ENCODE measurements at regions not wholly inside any gene's neighbourhood (a gene's known extent, or its start where the extent isn't known, plus 50 kb on each side); places are given as distances from the start of the nearest gene placed in this dataset.
"Not testable (repeated sequence)": the region's sequence is repeated elsewhere in the genome, so short reads cannot be mapped to it uniquely, and the experiment has no call there.

GRCh38 chr5:23763170-23763569 is 255.8 kb downstream of the PRDM9 start:
- no TSS peak for BruUV-seq (replicated peaks)

GRCh38 chr5:23776684-23777083 is 269.3 kb downstream of the PRDM9 start:
- Histone ChIP-seq H3K4me2 (no peak overlapping the region), H3K36me3 (ENCODE audit: low read depth) (no peaks in the 10 kb centered on the region), H3K4me3 (no peak overlapping the region), H3K9me2 (ENCODE audit: insufficient read depth) (no peaks in the 10 kb centered on the region), H3K27me3 (ENCODE audit: insufficient read depth, low read depth) (no peaks in the 10 kb centered on the region), H2AFZ (no peak overlapping the region), H3K9me3 (ENCODE audit: insufficient read depth, low read depth) (no peaks in the 10 kb centered on the region), H3K4me1 (replicated peaks; ENCODE audit: insufficient read depth) (no peaks in the 10 kb centered on the region), H3F3A (ENCODE audit: insufficient read depth, low read depth) (no peaks in the 10 kb centered on the region), H3K27ac (no peak overlapping the region), H4K20me1 (ENCODE audit: insufficient read depth) (no peaks in the 10 kb centered on the region), H3K79me2 (ENCODE audit: low read depth) (no peaks in the 10 kb centered on the region)
- no TSS peak for BruUV-seq (replicated peaks)
- no peak for DNase-seq
- ChIA-PET CTCF (no interaction called here), POLR2A (ENCODE audit: unreplicated experiment) (no interaction called here)
- intact Hi-C loops (cut with micrococcal nuclease; ENCODE audit: unreplicated experiment), result no loop called here
- TF ChIP-seq CTCF (conservative IDR thresholded peaks at IDR 0.05), result no peak
- no peak for TF ChIP-seq EZH2 (IDR thresholded peaks at IDR 0.05; ENCODE audit: low read depth)

More at GRCh38 chr5:23763170-23763569, 255.8 kb downstream of the PRDM9 start:
- H3K4me3 ChIP-seq, result no peak overlapping the region
- no peaks in the 10 kb centered on the region for H3K27me3 ChIP-seq (ENCODE audit: insufficient read depth, low read depth)
- H3K4me2 ChIP-seq, result no peak overlapping the region
- intact Hi-C loops (cut with micrococcal nuclease; ENCODE audit: unreplicated experiment), result no loop called here
- H3F3A ChIP-seq (ENCODE audit: insufficient read depth, low read depth), result no peaks in the 10 kb centered on the region
- no peaks in the 10 kb centered on the region for H3K9me2 ChIP-seq (ENCODE audit: insufficient read depth)
- no peaks in the 10 kb centered on the region for H3K79me2 ChIP-seq (ENCODE audit: low read depth)
- TF ChIP-seq EZH2 (IDR thresholded peaks at IDR 0.05; ENCODE audit: low read depth) (no peak), CTCF (conservative IDR thresholded peaks at IDR 0.05) (no peak)
- H3K9me3 ChIP-seq (ENCODE audit: insufficient read depth, low read depth), result no peaks in the 10 kb centered on the region
- no peak overlapping the region for H2AFZ ChIP-seq
- no peak for DNase-seq
- no peaks in the 10 kb centered on the region for H3K4me1 ChIP-seq (replicated peaks; ENCODE audit: insufficient read depth)
- CTCF ChIA-PET, result interaction anchor here (0.7 kb wide), 1 partner anchor 721 kb away, joined by 3 read pairs; no protein-coding TSS in a partner anchor
- peaks cover 3% of the 10 kb centered on the region; the same call in 1 of the 2 replicates for H4K20me1 ChIP-seq (ENCODE audit: insufficient read depth)
- POLR2A ChIA-PET (ENCODE audit: unreplicated experiment), result interaction anchor here (0.7 kb wide), 1 partner anchor 174 kb away, joined by 5 read pairs; no protein-coding TSS in a partner anchor
- H3K36me3 ChIP-seq (ENCODE audit: low read depth), result no peaks in the 10 kb centered on the region
- H3K27ac ChIP-seq, result no peak overlapping the region

- DNase-seq; H3K4me1 ChIP-seq (replicated peaks; ENCODE audit: insufficient read depth); H4K20me1 ChIP-seq (ENCODE audit: insufficient read depth); H3K9me2 ChIP-seq (ENCODE audit: insufficient read depth); H3K9me3 ChIP-seq (ENCODE audit: insufficient read depth, low read depth); H3F3A ChIP-seq (ENCODE audit: insufficient read depth, low read depth); H2AFZ ChIP-seq; H3K79me2 ChIP-seq (ENCODE audit: low read depth); H3K36me3 ChIP-seq (ENCODE audit: low read depth); POLR2A ChIA-PET (ENCODE audit: unreplicated experiment); H3K4me2 ChIP-seq; H3K4me3 ChIP-seq; H3K27ac ChIP-seq; BruUV-seq (replicated peaks); CTCF ChIA-PET; H3K27me3 ChIP-seq (ENCODE audit: insufficient read depth, low read depth): not testable (repeated sequence)
- intact Hi-C loops (cut with micrococcal nuclease; ENCODE audit: unreplicated experiment), result loop anchor here (10.0 kb wide), 1 partner anchor 466 kb away; no protein-coding TSS in a partner anchor
These were observed 292.9 kb downstream of the PRDM9 start for GRCh38 chr5:23800307-23800706.

All from PC-9 (cell line).